GM23338 (cell line): ENCODE measurements at regions not wholly inside any gene's neighbourhood (a gene's known extent, or its start where the extent isn't known, plus 50 kb on each side); places are given as distances from the start of the nearest gene placed in this dataset.

Experiments used
- ATAC-seq: fragments of 200-7000 bp; cut with Tn5 transposase; 3 replicates; pipeline ENCODE4 v1.9.1; 2020
- DNase-seq: peaks from one replicate; pipeline ENCODE4 v3.0.0-alpha.2; 2015; ENCODE audit warnings: low spot score
- H2AFZ ChIP-seq: fragments of 200-600 bp; sonication (generic); 2 replicates; pipeline ENCODE4 v1.8.0; 2016; ENCODE audit warnings: antibody characterized with exemption, mild to moderate bottlenecking, moderate library complexity
- H3F3A ChIP-seq: fragments of 200-600 bp; sonication (generic); replicated peaks from 2 replicates; pipeline ENCODE4 v1.8.0; 2017; ENCODE audit warnings: antibody characterized with exemption, mixed run types, low read depth
- H3K27ac ChIP-seq: fragments of 200-600 bp; sonication (generic); 2 replicates; pipeline ENCODE4 v1.6.1; 2016; ENCODE audit warnings: low read depth
- H3K27me3 ChIP-seq: fragments of 200-600 bp; sonication (generic); 2 replicates; pipeline ENCODE4 v1.8.0; 2016; ENCODE audit warnings: mild to moderate bottlenecking, mixed run types, moderate library complexity; ENCODE audit not compliant: insufficient read depth
- H3K36me3 ChIP-seq: fragments of 200-600 bp; sonication (generic); 2 replicates; pipeline ENCODE4 v1.8.0; 2016; ENCODE audit warnings: mild to moderate bottlenecking; ENCODE audit not compliant: insufficient read depth
- H3K4me1 ChIP-seq: fragments of 200-600 bp; sonication (generic); 2 replicates; pipeline ENCODE4 v1.8.0; 2016; ENCODE audit warnings: mild to moderate bottlenecking, moderate library complexity; ENCODE audit not compliant: insufficient read depth
- H3K4me2 ChIP-seq: fragments of 200-600 bp; sonication (generic); 2 replicates; pipeline ENCODE4 v1.7.1; 2017; ENCODE audit warnings: mixed run types
- H3K4me3 ChIP-seq: fragments of 200-600 bp; sonication (generic); 2 replicates; pipeline ENCODE4 v1.6.1; 2016; ENCODE audit warnings: mixed run types
- H3K79me2 ChIP-seq: fragments of 200-600 bp; sonication (generic); replicated peaks from 2 replicates; pipeline ENCODE4 v1.8.0; 2017; ENCODE audit warnings: mild to moderate bottlenecking; ENCODE audit not compliant: insufficient read depth
- H3K9me2 ChIP-seq: fragments of 200-600 bp; sonication (generic); 2 replicates; pipeline ENCODE4 v1.8.0; 2017; ENCODE audit not compliant: insufficient read depth
- H4K20me1 ChIP-seq: fragments of 200-600 bp; sonication (generic); replicated peaks from 2 replicates; pipeline ENCODE4 v1.8.0; 2017; ENCODE audit warnings: mild to moderate bottlenecking; ENCODE audit not compliant: insufficient read depth
- H3K27ac Mint-ChIP-seq: 2 replicates; pipeline ENCODE4 v1.8.0; 2020; ENCODE audit warnings: inconsistent platforms, mild to moderate bottlenecking, moderate library complexity, mixed read lengths
- H3K27me3 Mint-ChIP-seq: 3 replicates; pipeline ENCODE4 v1.8.0; 2022; ENCODE audit warnings: low read depth, mild to moderate bottlenecking, moderate library complexity, mixed read lengths, inconsistent platforms; ENCODE audit not compliant: insufficient read depth, poor library complexity
- H3K36me3 Mint-ChIP-seq: 3 replicates; pipeline ENCODE4 v1.8.0; 2021; ENCODE audit warnings: low read depth, mild to moderate bottlenecking, inconsistent platforms, moderate library complexity, mixed read lengths
- H3K4me1 Mint-ChIP-seq: 3 replicates; pipeline ENCODE4 v1.8.0; 2020; ENCODE audit warnings: mild to moderate bottlenecking, inconsistent platforms, mixed read lengths
- H3K4me3 Mint-ChIP-seq: 3 replicates; pipeline ENCODE4 v1.8.0; 2021; ENCODE audit warnings: moderate library complexity, mild to moderate bottlenecking, inconsistent platforms, mixed read lengths
- H3K9me3 Mint-ChIP-seq: 3 replicates; pipeline ENCODE4 v1.8.0; 2020; ENCODE audit warnings: moderate library complexity, mild to moderate bottlenecking, inconsistent platforms, mixed read lengths
- CREB1 ChIP-seq: fragments of 250-450 bp; sonication (Bioruptor Pico); IDR thresholded peaks from 2 replicates; pipeline ENCODE4 v1.5.0; 2020; ENCODE audit warnings: low read depth, mild to moderate bottlenecking, moderate library complexity
- EZH2 ChIP-seq: fragments of 200-600 bp; sonication (generic); IDR thresholded peaks from one replicate; pipeline ENCODE4 v1.8.0; 2017; ENCODE audit warnings: antibody characterized with exemption, mild to moderate bottlenecking, low read depth; ENCODE audit not compliant: unreplicated experiment
- JUNB ChIP-seq: IDR thresholded peaks from one replicate; pipeline ENCODE4 v1.6.1; 2016; ENCODE audit warnings: antibody characterized with exemption; ENCODE audit not compliant: unreplicated experiment
- NANOG ChIP-seq: IDR thresholded peaks from 2 replicates; pipeline ENCODE4 v1.6.1; 2016; ENCODE audit warnings: antibody characterized with exemption, borderline replicate concordance
- POLR2AphosphoS5 ChIP-seq: IDR thresholded peaks from 2 replicates; pipeline ENCODE4 v1.6.1; 2016; ENCODE audit warnings: antibody characterized with exemption, low read depth
- STAT1 ChIP-seq: IDR thresholded peaks from one replicate; pipeline ENCODE4 v1.6.1; 2016; ENCODE audit warnings: antibody characterized with exemption; ENCODE audit not compliant: unreplicated experiment
- ZNF114 ChIP-seq: fragments of 250-450 bp; sonication (Bioruptor Pico); IDR thresholded peaks from 2 replicates; pipeline ENCODE4 v1.5.0; 2020; ENCODE audit warnings: mild to moderate bottlenecking, moderate library complexity
- ZNF331 ChIP-seq: fragments of 250-450 bp; sonication (Bioruptor Pico); IDR thresholded peaks from 2 replicates; pipeline ENCODE4 v1.5.0; 2020; ENCODE audit warnings: low read depth, mild to moderate bottlenecking, moderate library complexity
- TF ChIP-seq, protein P1 (sequence below): IDR thresholded peaks from one replicate; pipeline ENCODE4 v1.6.1; 2018; ENCODE audit warnings: antibody characterized with exemption; ENCODE audit not compliant: unreplicated experiment
- TF ChIP-seq, protein P2 (sequence below): IDR thresholded peaks from 2 replicates; pipeline ENCODE4 v1.6.1; 2016; ENCODE audit warnings: antibody characterized with exemption

DNA sequence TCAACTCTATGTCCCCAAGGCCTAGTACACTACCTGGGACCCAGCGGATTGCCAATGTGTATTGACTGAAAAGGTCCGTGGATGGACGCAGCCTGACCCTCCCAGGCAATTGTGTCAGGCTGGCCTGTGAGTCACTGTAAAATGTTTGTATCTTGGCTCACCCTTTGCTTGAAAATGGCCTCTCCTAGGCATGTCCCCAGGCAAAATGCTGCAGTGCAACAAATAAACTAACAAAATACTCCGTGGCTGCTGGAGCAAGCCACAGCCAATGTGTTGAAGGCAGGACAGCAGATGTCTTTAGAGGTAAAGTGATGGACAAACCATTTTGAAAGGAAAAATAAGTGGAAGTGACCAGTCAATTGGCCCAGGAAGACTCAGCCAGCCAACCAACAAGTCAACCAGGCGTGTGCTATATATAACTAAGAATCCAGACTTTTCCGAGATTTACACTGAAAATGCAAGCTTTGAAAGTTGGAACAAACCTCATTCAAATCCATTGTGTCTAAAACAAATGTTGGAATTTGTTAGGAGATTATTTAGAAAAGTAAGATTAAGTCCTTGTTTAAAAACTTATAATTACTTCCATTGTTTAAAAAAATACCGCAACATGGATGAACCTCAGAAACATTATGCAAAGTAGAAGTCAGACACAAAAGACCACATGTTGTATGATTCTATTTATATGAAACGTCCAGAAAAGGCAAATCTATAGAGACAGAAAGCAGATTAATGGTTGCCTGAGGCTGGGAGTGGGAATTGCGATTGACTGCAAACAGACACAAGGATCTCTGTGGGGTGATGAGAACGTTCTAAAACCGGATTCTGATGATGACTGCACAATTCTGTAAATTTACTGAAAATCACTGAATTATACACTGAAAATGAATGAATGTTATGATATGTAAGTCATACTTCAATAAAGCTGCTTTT, 191.2 kb downstream of the TLE3 start:
- Mint-ChIP-seq H3K9me3 (no peaks in the 10 kb centered on the region; the same call in 2 of the 3 replicates), H3K36me3 (no peaks in the 10 kb centered on the region), H3K4me1 (peaks cover 23% of the 10 kb centered on the region), H3K27me3 (no peaks in the 10 kb centered on the region), H3K27ac (no peak overlapping the region), H3K4me3 (no peak overlapping the region)
- Histone ChIP-seq H3K27me3 (no peaks in the 10 kb centered on the region), H3K4me3 (no peak overlapping the region), H3K4me1 (peaks cover 17% of the 10 kb centered on the region), H3F3A (no peaks in the 10 kb centered on the region), H3K9me2 (no peaks in the 10 kb centered on the region), H4K20me1 (no peaks in the 10 kb centered on the region), H3K27ac (no peak overlapping the region), H3K4me2 (no peak overlapping the region), H3K36me3 (no peaks in the 10 kb centered on the region), H2AFZ (no peak overlapping the region), H3K79me2 (no peaks in the 10 kb centered on the region)
- TF ChIP-seq NANOG = no peak
- TF ChIP-seq, protein P1, sequence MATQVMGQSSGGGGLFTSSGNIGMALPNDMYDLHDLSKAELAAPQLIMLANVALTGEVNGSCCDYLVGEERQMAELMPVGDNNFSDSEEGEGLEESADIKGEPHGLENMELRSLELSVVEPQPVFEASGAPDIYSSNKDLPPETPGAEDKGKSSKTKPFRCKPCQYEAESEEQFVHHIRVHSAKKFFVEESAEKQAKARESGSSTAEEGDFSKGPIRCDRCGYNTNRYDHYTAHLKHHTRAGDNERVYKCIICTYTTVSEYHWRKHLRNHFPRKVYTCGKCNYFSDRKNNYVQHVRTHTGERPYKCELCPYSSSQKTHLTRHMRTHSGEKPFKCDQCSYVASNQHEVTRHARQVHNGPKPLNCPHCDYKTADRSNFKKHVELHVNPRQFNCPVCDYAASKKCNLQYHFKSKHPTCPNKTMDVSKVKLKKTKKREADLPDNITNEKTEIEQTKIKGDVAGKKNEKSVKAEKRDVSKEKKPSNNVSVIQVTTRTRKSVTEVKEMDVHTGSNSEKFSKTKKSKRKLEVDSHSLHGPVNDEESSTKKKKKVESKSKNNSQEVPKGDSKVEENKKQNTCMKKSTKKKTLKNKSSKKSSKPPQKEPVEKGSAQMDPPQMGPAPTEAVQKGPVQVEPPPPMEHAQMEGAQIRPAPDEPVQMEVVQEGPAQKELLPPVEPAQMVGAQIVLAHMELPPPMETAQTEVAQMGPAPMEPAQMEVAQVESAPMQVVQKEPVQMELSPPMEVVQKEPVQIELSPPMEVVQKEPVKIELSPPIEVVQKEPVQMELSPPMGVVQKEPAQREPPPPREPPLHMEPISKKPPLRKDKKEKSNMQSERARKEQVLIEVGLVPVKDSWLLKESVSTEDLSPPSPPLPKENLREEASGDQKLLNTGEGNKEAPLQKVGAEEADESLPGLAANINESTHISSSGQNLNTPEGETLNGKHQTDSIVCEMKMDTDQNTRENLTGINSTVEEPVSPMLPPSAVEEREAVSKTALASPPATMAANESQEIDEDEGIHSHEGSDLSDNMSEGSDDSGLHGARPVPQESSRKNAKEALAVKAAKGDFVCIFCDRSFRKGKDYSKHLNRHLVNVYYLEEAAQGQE = no peak
- TF ChIP-seq EZH2 = no peak
- no peak for TF ChIP-seq ZNF114 (CRISPR knock-in tag)
- TF ChIP-seq STAT1 = no peak
- no peak for TF ChIP-seq CREB1 (CRISPR knock-in tag)
- TF ChIP-seq POLR2AphosphoS5 = no peak
- TF ChIP-seq JUNB = no peak
- ATAC-seq (no peak), DNase-seq (no peak)

DNA sequence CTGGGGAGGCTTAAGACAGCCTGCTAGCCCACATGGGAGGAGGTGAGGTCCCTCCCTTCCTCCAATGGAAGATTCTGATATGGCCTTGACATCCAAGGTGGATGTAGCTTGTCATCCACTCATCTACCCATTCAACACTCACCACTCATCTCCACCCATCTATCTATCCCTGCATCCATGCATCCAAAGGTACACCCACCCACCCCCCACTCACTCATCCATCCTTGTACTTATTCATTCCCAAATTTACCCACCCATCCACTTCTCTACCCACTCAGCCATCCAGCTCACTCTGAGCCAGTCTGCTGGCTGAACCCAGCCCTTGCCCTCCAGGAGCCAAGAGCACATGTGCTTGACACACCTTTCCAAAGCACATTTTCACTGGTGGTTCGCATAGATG, 189.7 kb downstream of the TLE3 start:
- Mint-ChIP-seq H3K27me3 (no peaks in the 10 kb centered on the region), H3K27ac (no peak overlapping the region), H3K9me3 (no peaks in the 10 kb centered on the region; the same call in 2 of the 3 replicates), H3K4me3 (no peak overlapping the region), H3K4me1 (peaks cover 27% of the 10 kb centered on the region), H3K36me3 (no peaks in the 10 kb centered on the region)
- Histone ChIP-seq H4K20me1 (no peaks in the 10 kb centered on the region), H3F3A (no peaks in the 10 kb centered on the region), H3K4me3 (no peak overlapping the region), H3K27me3 (no peaks in the 10 kb centered on the region), H3K79me2 (no peaks in the 10 kb centered on the region), H3K4me1 (peaks cover 18% of the 10 kb centered on the region), H3K4me2 (no peak overlapping the region), H3K36me3 (no peaks in the 10 kb centered on the region), H2AFZ (no peak overlapping the region), H3K27ac (no peak overlapping the region), H3K9me2 (no peaks in the 10 kb centered on the region)
- DNase-seq (no peak), ATAC-seq (no peak)
- TF ChIP-seq ZNF331 (CRISPR knock-in tag) (no peak), ZNF114 (CRISPR knock-in tag) (no peak)
- TF ChIP-seq, protein P2, sequence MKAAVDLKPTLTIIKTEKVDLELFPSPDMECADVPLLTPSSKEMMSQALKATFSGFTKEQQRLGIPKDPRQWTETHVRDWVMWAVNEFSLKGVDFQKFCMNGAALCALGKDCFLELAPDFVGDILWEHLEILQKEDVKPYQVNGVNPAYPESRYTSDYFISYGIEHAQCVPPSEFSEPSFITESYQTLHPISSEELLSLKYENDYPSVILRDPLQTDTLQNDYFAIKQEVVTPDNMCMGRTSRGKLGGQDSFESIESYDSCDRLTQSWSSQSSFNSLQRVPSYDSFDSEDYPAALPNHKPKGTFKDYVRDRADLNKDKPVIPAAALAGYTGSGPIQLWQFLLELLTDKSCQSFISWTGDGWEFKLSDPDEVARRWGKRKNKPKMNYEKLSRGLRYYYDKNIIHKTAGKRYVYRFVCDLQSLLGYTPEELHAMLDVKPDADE = no peak
- TF ChIP-seq, protein P1 = no peak
